Activated CD8-positive, alpha-beta T cell treated with anti-CD3 and anti-CD28 coated beads for 36 hours (primary cell): ENCODE measurements at regions not wholly inside any gene's neighbourhood (a gene's known extent, or its start where the extent isn't known, plus 50 kb on each side); places are given as distances from the start of the nearest gene placed in this dataset.

Experiments
- ATAC-seq: fragments of 200-7000 bp; cut with Tn5 transposase; one replicate; pipeline ENCODE4 v1.10.0; 2021; ENCODE audit warnings: mild to moderate bottlenecking, moderate library complexity
- CTCF ChIA-PET: fragments of 350-600 bp; sonication (Branson Sonifier 250); formaldehyde crosslinking; loops from one replicate; lab custom pipeline; 2021; ENCODE audit warnings: antibody characterized with exemption; lab: Charles Lee
- POLR2A ChIA-PET: fragments of 350-600 bp; sonication (Branson Sonifier 250); formaldehyde crosslinking; loops from one replicate; lab custom pipeline; 2021; ENCODE audit warnings: antibody characterized with exemption; lab: Charles Lee
- DNase-seq: peaks from one replicate; pipeline ENCODE4 v3.0.0-alpha.2; 2020
- H3K27ac Mint-ChIP-seq: one replicate; pipeline ENCODE4 v1.8.0; 2021; ENCODE audit warnings: mild to moderate bottlenecking, mixed read lengths
- H3K27me3 Mint-ChIP-seq: one replicate; pipeline ENCODE4 v1.8.0; 2021; ENCODE audit warnings: mixed read lengths
- H3K36me3 Mint-ChIP-seq: one replicate; pipeline ENCODE4 v1.8.0; 2021; ENCODE audit warnings: low read depth, mixed read lengths
- H3K4me1 Mint-ChIP-seq: one replicate; pipeline ENCODE4 v1.8.0; 2021; ENCODE audit warnings: low read depth, mixed read lengths
- H3K4me3 Mint-ChIP-seq: one replicate; pipeline ENCODE4 v1.8.0; 2021; ENCODE audit warnings: mild to moderate bottlenecking, moderate library complexity, mixed read lengths
- H3K9me3 Mint-ChIP-seq: one replicate; pipeline ENCODE4 v1.8.0; 2021; ENCODE audit warnings: mixed read lengths
- intact Hi-C: fragments of 100-400 bp; cut with micrococcal nuclease; formaldehyde crosslinking; loops from one replicate; pipeline ENCODE4 v1.10.0; 2022
- TF ChIP-seq, protein P1 (sequence below): fragments of 200-600 bp; IDR thresholded peaks from one replicate; pipeline ENCODE4 v1.8.0; 2022; ENCODE audit warnings: antibody characterized with exemption, mild to moderate bottlenecking

DNA sequence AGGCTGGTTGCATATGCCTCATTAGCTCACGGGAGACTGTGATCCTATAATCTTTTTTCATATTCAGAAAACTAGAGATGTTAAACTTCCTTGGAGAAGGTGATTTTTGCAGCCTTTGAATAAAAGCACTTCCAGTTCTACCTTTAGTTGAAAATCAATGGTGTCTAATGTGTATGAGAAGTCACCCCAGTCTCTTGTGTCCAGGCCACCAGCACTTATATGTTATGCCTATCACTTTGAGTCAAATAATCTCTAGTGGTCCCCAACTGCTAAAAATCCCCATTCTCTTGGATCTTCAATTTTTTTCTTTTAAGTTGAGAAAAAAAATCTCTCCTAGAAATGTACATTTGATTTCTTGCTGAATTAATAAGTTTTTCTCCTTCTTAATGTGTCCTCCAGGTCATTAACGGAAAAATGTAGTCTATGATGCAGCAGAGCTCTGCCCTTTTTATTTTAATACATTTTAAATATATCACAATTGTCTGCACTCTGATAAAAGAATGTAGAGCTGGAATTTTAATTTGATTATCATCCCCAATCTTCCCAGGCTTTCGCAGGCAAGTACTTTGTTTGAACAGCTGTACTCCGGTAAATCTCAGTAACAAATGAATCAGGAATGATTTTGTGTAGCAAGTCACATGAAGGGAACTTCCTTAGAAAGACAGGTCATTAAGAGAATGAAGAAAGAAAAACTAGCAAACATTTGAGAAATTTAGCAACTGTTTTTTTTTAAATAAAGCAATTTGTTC lies 147.0 kb downstream of the SOX4 start:
- intact Hi-C loops = no loop called here
- ATAC-seq (no peak), DNase-seq (no peak)
- H3K36me3 Mint-ChIP-seq = no peaks in the 10 kb centered on the region
- ChIA-PET CTCF (interaction anchor here (0.7 kb wide), 1 partner anchor 245 kb away, joined by 3 read pairs; no protein-coding TSS in a partner anchor), POLR2A (no interaction called here)
- TF ChIP-seq, protein P1, sequence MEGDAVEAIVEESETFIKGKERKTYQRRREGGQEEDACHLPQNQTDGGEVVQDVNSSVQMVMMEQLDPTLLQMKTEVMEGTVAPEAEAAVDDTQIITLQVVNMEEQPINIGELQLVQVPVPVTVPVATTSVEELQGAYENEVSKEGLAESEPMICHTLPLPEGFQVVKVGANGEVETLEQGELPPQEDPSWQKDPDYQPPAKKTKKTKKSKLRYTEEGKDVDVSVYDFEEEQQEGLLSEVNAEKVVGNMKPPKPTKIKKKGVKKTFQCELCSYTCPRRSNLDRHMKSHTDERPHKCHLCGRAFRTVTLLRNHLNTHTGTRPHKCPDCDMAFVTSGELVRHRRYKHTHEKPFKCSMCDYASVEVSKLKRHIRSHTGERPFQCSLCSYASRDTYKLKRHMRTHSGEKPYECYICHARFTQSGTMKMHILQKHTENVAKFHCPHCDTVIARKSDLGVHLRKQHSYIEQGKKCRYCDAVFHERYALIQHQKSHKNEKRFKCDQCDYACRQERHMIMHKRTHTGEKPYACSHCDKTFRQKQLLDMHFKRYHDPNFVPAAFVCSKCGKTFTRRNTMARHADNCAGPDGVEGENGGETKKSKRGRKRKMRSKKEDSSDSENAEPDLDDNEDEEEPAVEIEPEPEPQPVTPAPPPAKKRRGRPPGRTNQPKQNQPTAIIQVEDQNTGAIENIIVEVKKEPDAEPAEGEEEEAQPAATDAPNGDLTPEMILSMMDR = no peak
- no peak overlapping the region for H3K27ac Mint-ChIP-seq
- no peaks in the 10 kb centered on the region for H3K9me3 Mint-ChIP-seq
- peaks cover 5% of the 10 kb centered on the region for H3K4me1 Mint-ChIP-seq
- no peak overlapping the region for H3K4me3 Mint-ChIP-seq
- H3K27me3 Mint-ChIP-seq = peaks cover 11% of the 10 kb centered on the region

DNA sequence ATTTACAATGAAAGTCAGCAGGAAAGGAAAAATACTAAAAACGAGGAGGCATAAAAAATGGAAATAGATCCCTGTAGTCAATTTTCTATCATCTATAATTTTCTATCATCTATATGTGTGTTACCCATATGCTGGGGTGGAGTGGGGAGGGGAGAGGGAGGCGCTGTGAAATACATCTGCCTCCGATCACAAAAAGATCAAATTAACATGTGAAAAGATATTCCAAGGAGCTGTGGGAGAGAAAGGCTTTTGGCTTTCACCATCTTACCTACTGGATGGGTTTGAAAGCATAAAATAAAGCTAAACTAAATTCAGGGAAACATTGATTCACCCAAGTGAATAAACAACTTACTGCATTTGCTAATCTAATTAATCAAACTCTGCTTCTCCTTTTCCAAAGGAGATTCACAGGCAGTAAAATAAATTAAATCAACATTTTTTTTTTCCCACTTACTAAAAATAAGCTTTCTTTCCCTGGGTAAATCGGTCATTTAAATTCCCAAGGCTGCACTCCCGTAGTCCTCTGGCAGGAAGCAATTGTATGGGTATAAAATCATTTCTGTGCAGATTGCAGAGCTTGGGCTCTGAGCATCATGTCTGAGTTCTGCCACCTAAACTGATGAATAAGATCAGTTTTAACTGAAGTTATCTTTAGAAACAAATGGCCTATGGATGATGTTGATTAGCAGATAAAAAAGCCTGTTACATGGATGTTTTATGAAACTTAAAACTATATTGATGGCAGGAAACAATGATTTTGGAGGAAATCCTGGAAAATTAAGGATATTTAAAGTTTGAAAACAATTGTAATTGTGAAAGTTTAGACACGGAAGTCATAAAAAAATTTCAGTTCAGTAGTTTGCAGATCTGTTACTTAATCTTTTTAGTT lies 147.9 kb downstream of the SOX4 start:
- Mint-ChIP-seq H3K4me3 (no peak overlapping the region), H3K9me3 (no peaks in the 10 kb centered on the region), H3K27me3 (peaks cover 6% of the 10 kb centered on the region), H3K36me3 (no peaks in the 10 kb centered on the region), H3K4me1 (peaks cover 4% of the 10 kb centered on the region), H3K27ac (no peak overlapping the region)
- ChIA-PET POLR2A (no interaction called here), CTCF (no interaction called here)
- ATAC-seq = no peak
- DNase-seq = no peak
- intact Hi-C loops = no loop called here
- TF ChIP-seq, protein P1 = no peak

DNA sequence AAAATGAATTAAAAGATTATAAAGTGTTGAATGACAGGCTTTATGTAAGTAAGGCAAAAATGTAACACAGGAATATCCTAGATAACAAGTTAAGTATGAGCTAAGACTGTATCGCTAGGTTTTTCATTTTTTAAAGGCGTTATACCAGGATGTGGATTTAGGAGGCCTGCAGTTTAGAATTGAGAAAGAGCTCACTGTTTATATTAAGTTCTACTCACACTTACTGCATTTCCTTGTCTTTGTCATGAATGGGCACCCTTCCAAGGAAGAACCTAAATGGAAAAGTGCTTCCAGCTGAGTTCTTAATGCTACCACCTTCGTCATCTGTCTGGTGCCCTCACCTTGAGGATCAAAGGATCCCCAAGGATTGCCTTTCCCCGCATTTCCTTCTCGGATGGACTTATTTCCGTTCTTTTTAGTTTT lies 148.7 kb downstream of the SOX4 start:
- H3K27me3 Mint-ChIP-seq = peaks cover 6% of the 10 kb centered on the region
- ChIA-PET CTCF (no interaction called here), POLR2A (no interaction called here)
- H3K4me1 Mint-ChIP-seq = no peaks in the 10 kb centered on the region
- H3K9me3 Mint-ChIP-seq = no peaks in the 10 kb centered on the region
- H3K4me3 Mint-ChIP-seq = no peak overlapping the region
- DNase-seq = no peak
- TF ChIP-seq, protein P1 = no peak
- intact Hi-C loops = no loop called here
- ATAC-seq = no peak
- no peak overlapping the region for H3K27ac Mint-ChIP-seq
- no peaks in the 10 kb centered on the region for H3K36me3 Mint-ChIP-seq

DNA sequence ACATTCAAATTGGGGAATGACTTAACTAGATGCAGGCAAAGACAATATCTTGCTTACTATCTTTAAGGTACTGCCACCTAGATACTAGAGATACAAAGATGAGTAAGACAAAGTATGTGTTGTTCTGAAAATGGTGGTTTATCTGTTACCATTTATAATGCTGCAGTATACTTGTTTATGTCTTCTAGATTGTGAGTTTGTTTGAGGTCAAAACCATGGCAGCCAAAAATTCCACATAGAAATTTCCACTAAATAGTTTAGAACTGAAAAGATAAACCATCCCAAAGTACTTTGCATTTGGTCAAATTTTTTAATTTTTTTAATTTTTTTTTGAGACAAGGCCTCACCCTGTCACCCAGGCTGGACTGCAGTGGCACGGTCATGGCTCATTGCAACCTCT lies 150.8 kb downstream of the SOX4 start:
- POLR2A ChIA-PET = interaction anchor here (0.6 kb wide), 1 partner anchor 494 kb away, joined by 3 read pairs; no protein-coding TSS in a partner anchor
- Mint-ChIP-seq H3K4me3 (no peak overlapping the region), H3K27me3 (peaks cover 1% of the 10 kb centered on the region), H3K27ac (no peak overlapping the region), H3K36me3 (no peaks in the 10 kb centered on the region), H3K4me1 (peaks cover 2% of the 10 kb centered on the region), H3K9me3 (no peaks in the 10 kb centered on the region)
- ATAC-seq = no peak
- CTCF ChIA-PET = no interaction called here
- TF ChIP-seq, protein P1 = no peak
- intact Hi-C loops = no loop called here
- no peak for DNase-seq
